CD14-positive monocyte (primary cell): ENCODE measurements at regions not wholly inside any gene's neighbourhood (a gene's known extent, or its start where the extent isn't known, plus 50 kb on each side); places are given as distances from the start of the nearest gene placed in this dataset.

ENCODE experiments used
- DNase-seq, 3 donors: peaks; one replicate each; pipeline ENCODE4 v3.0.0-alpha.2; 2011 to 2022
- H2AFZ ChIP-seq: 2 replicates; pipeline ENCODE4 v1.6.0; 2012; ENCODE audit warnings: mild to moderate bottlenecking, low read depth, low read length, inconsistent platforms; ENCODE audit not compliant: insufficient read depth, poor library complexity, severe bottlenecking
- H3K27ac ChIP-seq, 2 donors: 1 replicate in 1 of 2; 2 replicates in 1 of 2; pipeline ENCODE4 v1.5.1; 2012 to 2013; ENCODE audit warnings: low read length in 2 of 2, control low read depth in 1 of 2, inconsistent platforms in 1 of 2, low read depth in 1 of 2, mild to moderate bottlenecking in 1 of 2
- H3K27me3 ChIP-seq, 2 donors: one replicate each; pipeline versions ENCODE4 v1.6.0 to v1.6.1; 2011 to 2013; ENCODE audit warnings: low read length in 2 of 2; ENCODE audit not compliant: control insufficient read depth in 2 of 2, insufficient read depth in 2 of 2
- H3K36me3 ChIP-seq, 2 donors: replicated peaks in 1 of 2; 1 replicate in 1 of 2; 2 replicates in 1 of 2; pipeline versions ENCODE4 v1.5.1 to v1.6.1; 2012 to 2013; ENCODE audit warnings: low read length in 2 of 2, control low read depth in 1 of 2, inconsistent platforms in 1 of 2, mild to moderate bottlenecking in 1 of 2; ENCODE audit not compliant: insufficient read depth in 2 of 2, control insufficient read depth in 1 of 2
- H3K4me1 ChIP-seq, 2 donors: 1 replicate in 1 of 2; 2 replicates in 1 of 2; pipeline versions ENCODE4 v1.5.1 to v1.6.1; 2012 to 2013; ENCODE audit warnings: low read length in 2 of 2, control low read depth in 1 of 2, inconsistent platforms in 1 of 2, mild to moderate bottlenecking in 1 of 2, moderate library complexity in 1 of 2; ENCODE audit not compliant: insufficient read depth in 2 of 2, control insufficient read depth in 1 of 2
- H3K4me2 ChIP-seq: replicated peaks from 2 replicates; pipeline ENCODE3; 2012; ENCODE audit warnings: low read length, moderate library complexity, mild to moderate bottlenecking; ENCODE audit not compliant: poor library complexity, severe bottlenecking; ENCODE audit errors: extremely low read depth
- H3K4me3 ChIP-seq, 3 experiments: fragments of 200-600 bp in 1 of 3; sonication (generic) in 1 of 3; replicated peaks in 1 of 3; 1 replicate in 2 of 3; 2 replicates in 1 of 3; pipeline ENCODE4 v1.5.1; 2011 to 2013; ENCODE audit warnings: low read length in 3 of 3, mild to moderate bottlenecking in 3 of 3, control low read depth in 2 of 3, low read depth in 2 of 3, inconsistent platforms in 1 of 3, moderate library complexity in 1 of 3
- H3K79me2 ChIP-seq: 2 replicates; pipeline ENCODE4 v1.6.0; 2012; ENCODE audit warnings: mild to moderate bottlenecking, control low read depth, inconsistent platforms, low read length, moderate library complexity; ENCODE audit not compliant: insufficient read depth
- H3K9ac ChIP-seq: 2 replicates; pipeline ENCODE4 v1.6.0; 2017; ENCODE audit warnings: low read length, mild to moderate bottlenecking; ENCODE audit not compliant: insufficient read depth, poor library complexity, severe bottlenecking
- H3K9me3 ChIP-seq, 2 donors: replicated peaks in 1 of 2; 1 replicate in 1 of 2; 2 replicates in 1 of 2; pipeline versions ENCODE4 v1.5.1 to v1.6.1; 2012 to 2013; ENCODE audit warnings: low read length in 2 of 2, control low read depth in 1 of 2; ENCODE audit not compliant: control insufficient read depth in 1 of 2, insufficient read depth in 1 of 2
- H4K20me1 ChIP-seq: 2 replicates; pipeline ENCODE4 v1.6.0; 2012; ENCODE audit warnings: mild to moderate bottlenecking, low read length, control low read depth, moderate library complexity; ENCODE audit not compliant: insufficient read depth
- H3K27ac Mint-ChIP-seq, 7 donors: one replicate each; pipeline ENCODE4 v1.8.0; 2020; ENCODE audit warnings: mild to moderate bottlenecking in 7 of 7, mixed read lengths in 7 of 7, moderate library complexity in 6 of 7, inconsistent platforms in 2 of 7
- H3K27me3 Mint-ChIP-seq, 3 donors: one replicate each; pipeline ENCODE4 v1.8.0; 2021 to 2022; ENCODE audit warnings: low read depth in 3 of 3, mild to moderate bottlenecking in 3 of 3, mixed read lengths in 3 of 3, moderate library complexity in 3 of 3, inconsistent platforms in 1 of 3
- H3K36me3 Mint-ChIP-seq, 2 donors: one replicate each; pipeline ENCODE4 v1.8.0; 2020; ENCODE audit warnings: mixed read lengths in 2 of 2, inconsistent platforms in 1 of 2, mild to moderate bottlenecking in 1 of 2
- H3K4me1 Mint-ChIP-seq: one replicate; pipeline ENCODE4 v1.8.0; 2020; ENCODE audit warnings: mild to moderate bottlenecking, mixed read lengths
- H3K4me3 Mint-ChIP-seq, 2 donors: one replicate each; pipeline ENCODE4 v1.8.0; 2020; ENCODE audit warnings: mild to moderate bottlenecking in 2 of 2, mixed read lengths in 2 of 2, moderate library complexity in 1 of 2
- H3K9me3 Mint-ChIP-seq, 7 donors: one replicate each; pipeline ENCODE4 v1.8.0; 2020 to 2022; ENCODE audit warnings: mixed read lengths in 7 of 7, mild to moderate bottlenecking in 6 of 7, moderate library complexity in 6 of 7, inconsistent platforms in 2 of 7
- WGBS: methylation state at CpG from one replicate; pipeline ENCODE4 v1.1.5; 2013; ENCODE audit warnings: missing lambda C conversion rate; ENCODE audit not compliant: insufficient coverage; 5-methylcytosine and 5-hydroxymethylcytosine counted together
- intact Hi-C, 2 donors: fragments of 100-400 bp; cut with micrococcal nuclease; formaldehyde crosslinking; loops; one replicate each; pipeline versions ENCODE4 v1.15.0 to v1.15.1; 2023
- TF ChIP-seq, protein P1 (sequence below): fragments of 200-600 bp; IDR thresholded peaks from one replicate; pipeline ENCODE4 v1.8.0; 2022; ENCODE audit warnings: antibody characterized with exemption, mild to moderate bottlenecking

GRCh38 chr6:145271040-145271439 lies 464.3 kb downstream of the EPM2A start:
- no peaks in the 10 kb centered on the region for H3K4me1 Mint-ChIP-seq
- no peak for DNase-seq
- H3K79me2 ChIP-seq: no peaks in the 10 kb centered on the region
- H3K36me3 Mint-ChIP-seq: no peaks in the 10 kb centered on the region
- TF ChIP-seq, protein P1, sequence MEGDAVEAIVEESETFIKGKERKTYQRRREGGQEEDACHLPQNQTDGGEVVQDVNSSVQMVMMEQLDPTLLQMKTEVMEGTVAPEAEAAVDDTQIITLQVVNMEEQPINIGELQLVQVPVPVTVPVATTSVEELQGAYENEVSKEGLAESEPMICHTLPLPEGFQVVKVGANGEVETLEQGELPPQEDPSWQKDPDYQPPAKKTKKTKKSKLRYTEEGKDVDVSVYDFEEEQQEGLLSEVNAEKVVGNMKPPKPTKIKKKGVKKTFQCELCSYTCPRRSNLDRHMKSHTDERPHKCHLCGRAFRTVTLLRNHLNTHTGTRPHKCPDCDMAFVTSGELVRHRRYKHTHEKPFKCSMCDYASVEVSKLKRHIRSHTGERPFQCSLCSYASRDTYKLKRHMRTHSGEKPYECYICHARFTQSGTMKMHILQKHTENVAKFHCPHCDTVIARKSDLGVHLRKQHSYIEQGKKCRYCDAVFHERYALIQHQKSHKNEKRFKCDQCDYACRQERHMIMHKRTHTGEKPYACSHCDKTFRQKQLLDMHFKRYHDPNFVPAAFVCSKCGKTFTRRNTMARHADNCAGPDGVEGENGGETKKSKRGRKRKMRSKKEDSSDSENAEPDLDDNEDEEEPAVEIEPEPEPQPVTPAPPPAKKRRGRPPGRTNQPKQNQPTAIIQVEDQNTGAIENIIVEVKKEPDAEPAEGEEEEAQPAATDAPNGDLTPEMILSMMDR: no peak
- no peak overlapping the region for H3K4me3 ChIP-seq
- H3K9me3 ChIP-seq: no peaks in the 10 kb centered on the region
- WGBS: 60% methylated on average over 2 of the region's 4 CpGs
- H3K27ac Mint-ChIP-seq: no peak overlapping the region
- H3K27me3 ChIP-seq: no peaks in the 10 kb centered on the region
- H3K27me3 Mint-ChIP-seq: peaks cover 0 to 2% (median 0%) of the 10 kb centered on the region in 3 donors
- H3K27ac ChIP-seq: no peak overlapping the region
- no peak overlapping the region for H3K9ac ChIP-seq
- intact Hi-C loops: no loop called here
- H3K4me1 ChIP-seq: no peaks in the 10 kb centered on the region
- no peak overlapping the region for H2AFZ ChIP-seq
- no peak overlapping the region for H3K4me2 ChIP-seq
- H3K4me3 Mint-ChIP-seq: no peak overlapping the region
- no peaks in the 10 kb centered on the region for H3K36me3 ChIP-seq
- H3K9me3 Mint-ChIP-seq: peaks cover 0 to 8% (median 2%) of the 10 kb centered on the region in 7 donors
- H4K20me1 ChIP-seq: no peaks in the 10 kb centered on the region

GRCh38 chr6:145271577-145271976 lies 463.7 kb downstream of the EPM2A start:
- DNase-seq: no peak
- no peaks in the 10 kb centered on the region for H3K79me2 ChIP-seq
- Mint-ChIP-seq H3K4me3 (no peak overlapping the region), H3K4me1 (no peaks in the 10 kb centered on the region), H3K36me3 (no peaks in the 10 kb centered on the region), H3K27ac (no peak overlapping the region), H3K9me3 (peaks cover 0 to 8% (median 2%) of the 10 kb centered on the region in 7 donors), H3K27me3 (peaks cover 0 to 2% (median 0%) of the 10 kb centered on the region in 3 donors)
- no peaks in the 10 kb centered on the region for H3K36me3 ChIP-seq
- H3K27me3 ChIP-seq: no peaks in the 10 kb centered on the region
- H3K9ac ChIP-seq: no peak overlapping the region
- TF ChIP-seq, protein P1: no peak
- no peaks in the 10 kb centered on the region for H3K4me1 ChIP-seq
- no peak overlapping the region for H3K4me2 ChIP-seq
- H4K20me1 ChIP-seq: no peaks in the 10 kb centered on the region
- intact Hi-C loops: no loop called here
- no peak overlapping the region for H2AFZ ChIP-seq
- H3K9me3 ChIP-seq: no peaks in the 10 kb centered on the region
- no peak overlapping the region for H3K4me3 ChIP-seq
- H3K27ac ChIP-seq: no peak overlapping the region
- WGBS: no CpG with 5 or more reads among the region's 2 CpGs
